SK-N-MC (cell line): ENCODE measurements at regions not wholly inside any gene's neighbourhood (a gene's known extent, or its start where the extent isn't known, plus 50 kb on each side); places are given as distances from the start of the nearest gene placed in this dataset.

ENCODE experiments used
- EZH2 ChIP-seq: fragments of 200-600 bp; sonication (generic); IDR thresholded peaks from one replicate; pipeline ENCODE4 v1.6.1; 2017; ENCODE audit warnings: antibody characterized with exemption
- FOXP2 ChIP-seq: optimal IDR thresholded peaks from 2 replicates; pipeline ENCODE3; 2011; ENCODE audit warnings: mild to moderate bottlenecking, moderate library complexity; ENCODE audit not compliant: insufficient read depth; ENCODE audit errors: extremely low read length, control extremely low read depth
- POLR2AphosphoS5 ChIP-seq: IDR thresholded peaks from 2 replicates; pipeline ENCODE4 v1.6.1; 2012; ENCODE audit warnings: mild to moderate bottlenecking, low read depth, low read length, borderline replicate concordance

DNA sequence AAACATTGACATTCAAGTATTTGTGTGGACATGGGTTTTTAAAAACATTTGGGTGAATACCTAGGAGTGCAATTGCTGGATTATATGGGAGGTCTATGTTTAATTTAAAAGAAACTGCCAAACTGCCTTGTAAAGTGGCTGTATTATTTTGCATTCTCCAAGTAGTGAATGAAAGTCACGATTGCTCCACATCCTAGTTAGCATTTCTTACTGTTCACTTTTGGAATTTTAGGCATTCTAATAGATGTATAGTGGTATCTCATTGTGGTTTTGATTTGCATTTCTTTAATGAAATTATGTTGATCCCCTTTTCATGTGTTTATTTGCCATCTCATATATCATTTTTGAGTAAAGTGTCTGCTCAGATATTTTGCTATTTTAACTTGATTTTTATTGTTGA, 159.5 kb downstream of the FOXG1 start:
- TF ChIP-seq FOXP2 (no peak), POLR2AphosphoS5 (no peak), EZH2 (no peak)
